ENCODE measurements at regions not wholly inside any gene's neighbourhood (a gene's known extent, or its start where the extent isn't known, plus 50 kb on each side); places are given as distances from the start of the nearest gene placed in this dataset.
"Not testable (repeated sequence)": the region's sequence is repeated elsewhere in the genome, so short reads cannot be mapped to it uniquely, and the experiment has no call there.

DNA sequence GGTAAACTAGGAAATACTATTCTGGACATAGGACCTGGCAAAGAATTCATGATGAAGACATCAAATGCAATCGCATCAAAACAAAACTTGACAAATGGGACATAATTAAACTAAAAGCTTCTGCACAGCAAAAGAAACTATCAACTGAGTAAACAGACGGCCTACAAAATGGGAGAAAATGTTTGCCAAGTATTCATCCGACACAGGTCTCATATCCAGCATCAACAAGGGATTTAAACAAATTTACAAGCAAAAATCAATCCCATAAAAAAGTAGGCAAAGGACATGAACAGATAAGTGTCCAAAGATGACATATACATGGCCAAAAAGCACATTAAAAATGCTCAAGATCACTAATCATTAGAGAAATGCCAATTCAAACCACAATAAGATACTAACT, 1088.9 kb downstream of the NAALADL2 start:
- Mint-ChIP-seq H3K9me3 (peaks cover 16% of the 10 kb centered on the region), H3K4me1 (ENCODE audit: low read depth) (peaks cover 16% of the 10 kb centered on the region), H3K27me3 (ENCODE audit: insufficient read depth) (peaks cover 3% of the 10 kb centered on the region), H3K4me3 (no peak overlapping the region), H3K36me3 (ENCODE audit: low read depth) (peaks cover 23% of the 10 kb centered on the region), H3K27ac (no peak overlapping the region)
- TF ChIP-seq, protein P1, sequence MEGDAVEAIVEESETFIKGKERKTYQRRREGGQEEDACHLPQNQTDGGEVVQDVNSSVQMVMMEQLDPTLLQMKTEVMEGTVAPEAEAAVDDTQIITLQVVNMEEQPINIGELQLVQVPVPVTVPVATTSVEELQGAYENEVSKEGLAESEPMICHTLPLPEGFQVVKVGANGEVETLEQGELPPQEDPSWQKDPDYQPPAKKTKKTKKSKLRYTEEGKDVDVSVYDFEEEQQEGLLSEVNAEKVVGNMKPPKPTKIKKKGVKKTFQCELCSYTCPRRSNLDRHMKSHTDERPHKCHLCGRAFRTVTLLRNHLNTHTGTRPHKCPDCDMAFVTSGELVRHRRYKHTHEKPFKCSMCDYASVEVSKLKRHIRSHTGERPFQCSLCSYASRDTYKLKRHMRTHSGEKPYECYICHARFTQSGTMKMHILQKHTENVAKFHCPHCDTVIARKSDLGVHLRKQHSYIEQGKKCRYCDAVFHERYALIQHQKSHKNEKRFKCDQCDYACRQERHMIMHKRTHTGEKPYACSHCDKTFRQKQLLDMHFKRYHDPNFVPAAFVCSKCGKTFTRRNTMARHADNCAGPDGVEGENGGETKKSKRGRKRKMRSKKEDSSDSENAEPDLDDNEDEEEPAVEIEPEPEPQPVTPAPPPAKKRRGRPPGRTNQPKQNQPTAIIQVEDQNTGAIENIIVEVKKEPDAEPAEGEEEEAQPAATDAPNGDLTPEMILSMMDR (IDR thresholded peaks at IDR 0.05) = no peak
- no peak for DNase-seq

DNA sequence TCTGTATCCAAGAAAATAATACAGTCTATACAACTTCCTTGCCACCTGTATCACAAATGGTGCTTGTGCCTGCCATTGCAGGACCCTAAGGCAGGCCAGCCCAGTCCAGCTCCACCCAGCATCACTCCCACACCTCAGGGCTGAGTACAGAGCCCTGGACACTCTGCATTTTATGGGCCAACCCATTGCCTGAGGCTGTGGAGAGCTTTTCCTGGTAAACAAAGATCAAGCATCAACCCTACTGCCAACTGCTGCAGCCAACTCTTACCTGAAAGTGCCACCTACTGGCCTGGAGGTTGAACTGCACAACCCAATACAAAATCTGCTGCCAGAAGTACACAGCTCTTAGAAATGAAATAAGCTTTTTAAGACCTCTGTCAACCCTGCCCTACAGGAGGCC, 1082.2 kb downstream of the NAALADL2 start:
- TF ChIP-seq, protein P1 (IDR thresholded peaks at IDR 0.05) = peak; percentile 72
- H3K36me3 Mint-ChIP-seq (ENCODE audit: low read depth) = peaks cover 49% of the 10 kb centered on the region
- peaks cover 18% of the 10 kb centered on the region for H3K4me1 Mint-ChIP-seq (ENCODE audit: low read depth)
- H3K27me3 Mint-ChIP-seq (ENCODE audit: insufficient read depth) = peaks cover 2% of the 10 kb centered on the region
- H3K9me3 Mint-ChIP-seq = peaks cover 33% of the 10 kb centered on the region
- DNase-seq = no peak
- H3K4me3 Mint-ChIP-seq = no peak overlapping the region
- no peak overlapping the region for H3K27ac Mint-ChIP-seq

DNA sequence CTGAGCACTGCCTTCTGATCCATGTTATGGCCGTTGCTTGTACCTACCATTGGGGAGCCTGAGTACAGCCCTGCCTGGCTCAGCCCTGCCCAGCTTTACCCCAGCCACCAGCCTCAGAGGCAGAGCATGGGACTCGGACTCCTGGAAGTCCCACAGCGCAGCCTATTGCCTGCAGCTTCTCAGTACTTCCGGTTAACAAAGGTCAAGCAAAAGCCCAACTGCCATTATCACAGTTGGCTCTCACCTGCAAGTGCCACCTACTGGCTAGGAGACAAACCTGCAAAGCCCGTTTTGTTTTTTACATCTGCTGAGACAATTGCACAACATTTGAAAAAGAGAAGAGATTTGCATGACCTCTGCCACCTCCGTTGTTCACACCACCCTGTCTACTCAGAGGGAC, 1081.7 kb downstream of the NAALADL2 start:
- TF ChIP-seq, protein P1 (IDR thresholded peaks at IDR 0.05) = no peak
- Mint-ChIP-seq H3K36me3 (ENCODE audit: low read depth) (peaks cover 44% of the 10 kb centered on the region), H3K4me3 (no peak overlapping the region), H3K9me3 (peaks cover 34% of the 10 kb centered on the region), H3K27me3 (ENCODE audit: insufficient read depth) (peaks cover 2% of the 10 kb centered on the region), H3K4me1 (ENCODE audit: low read depth) (peaks cover 18% of the 10 kb centered on the region), H3K27ac (no peak overlapping the region)
- DNase-seq = no peak

DNA sequence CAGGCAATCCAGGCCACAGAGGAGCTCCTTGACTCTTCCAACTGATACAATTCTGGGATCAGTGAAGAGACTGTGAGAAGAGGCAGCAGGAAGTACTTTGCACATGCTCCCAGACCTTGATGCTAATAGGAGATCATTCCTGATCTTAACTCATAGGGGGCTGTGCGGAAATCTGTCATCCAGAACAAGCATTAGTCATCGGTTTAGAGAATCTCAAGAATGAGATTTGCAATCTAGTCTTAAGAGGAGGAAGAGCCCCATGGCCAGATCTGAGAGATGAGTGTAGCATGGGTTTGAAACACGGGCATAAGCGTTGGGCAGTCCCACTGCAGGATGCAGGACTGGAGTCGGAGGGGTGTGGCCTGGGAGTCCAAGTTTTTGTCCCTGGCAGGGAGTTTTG, 1081.1 kb downstream of the NAALADL2 start:
- H3K4me1 Mint-ChIP-seq (ENCODE audit: low read depth) = peaks cover 18% of the 10 kb centered on the region
- peak; percentile 39 for DNase-seq
- TF ChIP-seq, protein P1 (IDR thresholded peaks at IDR 0.05) = no peak
- peak overlapping the region; percentile 38 for H3K27ac Mint-ChIP-seq
- no peak overlapping the region for H3K4me3 Mint-ChIP-seq
- peaks cover 33% of the 10 kb centered on the region for H3K9me3 Mint-ChIP-seq
- peaks cover 43% of the 10 kb centered on the region for H3K36me3 Mint-ChIP-seq (ENCODE audit: low read depth)
- H3K27me3 Mint-ChIP-seq (ENCODE audit: insufficient read depth) = peaks cover 2% of the 10 kb centered on the region

DNA sequence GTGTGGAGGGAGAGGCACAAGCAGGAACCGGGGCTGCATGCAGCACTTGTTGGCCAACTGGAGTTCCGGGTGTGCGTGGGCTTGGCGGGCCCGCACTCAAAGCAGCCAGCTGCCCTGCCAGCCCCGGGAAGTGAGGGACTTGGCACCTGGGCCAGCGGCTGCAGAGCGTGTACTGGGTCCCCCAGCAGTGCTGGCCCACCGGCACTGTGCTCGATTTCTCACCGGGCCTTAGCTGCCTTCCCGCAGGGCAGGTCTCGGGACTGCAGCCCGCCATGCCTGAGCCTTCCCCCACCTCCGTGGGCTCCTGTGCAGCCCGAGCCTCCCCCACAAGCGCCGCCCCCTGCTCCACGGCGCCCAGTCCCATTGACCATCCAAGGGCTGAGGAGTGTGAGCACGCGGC, 1078.2 kb downstream of the NAALADL2 start:
- not testable (repeated sequence) for H3K27ac Mint-ChIP-seq; H3K27me3 Mint-ChIP-seq (ENCODE audit: insufficient read depth); DNase-seq; H3K4me3 Mint-ChIP-seq
- H3K4me1 Mint-ChIP-seq (ENCODE audit: low read depth) = peaks cover 25% of the 10 kb centered on the region
- peaks cover 31% of the 10 kb centered on the region for H3K36me3 Mint-ChIP-seq (ENCODE audit: low read depth)
- peaks cover 29% of the 10 kb centered on the region for H3K9me3 Mint-ChIP-seq

DNA sequence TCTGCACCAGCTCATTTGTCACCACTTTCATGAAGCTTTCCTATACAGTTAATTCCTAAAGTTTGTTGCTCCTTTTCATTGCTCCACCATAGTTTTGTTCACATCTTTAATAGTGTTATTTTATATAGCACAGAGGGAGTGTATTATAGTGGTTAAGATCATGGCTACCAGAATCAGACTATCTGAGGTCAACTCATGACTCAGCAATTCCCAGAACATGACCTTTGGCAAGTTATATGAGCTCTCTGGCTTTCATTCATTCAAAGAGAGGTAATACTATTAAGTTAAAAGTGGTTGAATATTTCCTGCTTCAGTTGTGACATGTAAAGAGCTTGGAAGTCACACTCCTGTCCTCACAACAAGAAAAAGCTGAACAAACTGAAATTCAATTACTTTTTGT, 1073.5 kb downstream of the NAALADL2 start:
- Mint-ChIP-seq H3K4me1 (ENCODE audit: low read depth) (peaks cover 9% of the 10 kb centered on the region), H3K36me3 (ENCODE audit: low read depth) (peaks cover 8% of the 10 kb centered on the region), H3K4me3 (no peak overlapping the region), H3K27me3 (ENCODE audit: insufficient read depth) (no peaks in the 10 kb centered on the region; the same call in 1 of the 2 replicates), H3K9me3 (peaks cover 17% of the 10 kb centered on the region), H3K27ac (no peak overlapping the region)
- TF ChIP-seq, protein P1 (IDR thresholded peaks at IDR 0.05) = no peak
- no peak for DNase-seq
